GM10266 (cell line): ENCODE measurements at regions not wholly inside any gene's neighbourhood (a gene's known extent, or its start where the extent isn't known, plus 50 kb on each side); places are given as distances from the start of the nearest gene placed in this dataset.
"Not testable (repeated sequence)": the region's sequence is repeated elsewhere in the genome, so short reads cannot be mapped to it uniquely, and the experiment has no call there.

Experiments used
- DNase-seq: peaks from one replicate; pipeline ENCODE4 v3.0.0; 2012; ENCODE audit errors: extremely low spot score
- CTCF ChIP-seq: IDR thresholded peaks from 2 replicates; pipeline ENCODE4 v1.5.1; 2012; ENCODE audit warnings: mild to moderate bottlenecking, low read depth; ENCODE audit not compliant: control insufficient read depth, insufficient read depth; ENCODE audit errors: missing control alignments

GRCh38 chr3:127045435-127046045, 62.6 kb downstream of the PLXNA1 start:
- DNase-seq, result no peak
- no peak for TF ChIP-seq CTCF

- not testable (repeated sequence) for DNase-seq
These were observed 63.8 kb downstream of the PLXNA1 start for GRCh38 chr3:127046690-127047089.

- no peak for TF ChIP-seq CTCF
These were observed 66.5 kb downstream of the PLXNA1 start for GRCh38 chr3:127049393-127049792.

GRCh38 chr3:127050733-127051132, 67.8 kb downstream of the PLXNA1 start:
- no peak for TF ChIP-seq CTCF
- DNase-seq, result no peak

More at GRCh38 chr3:127049393-127049792, 66.5 kb downstream of the PLXNA1 start:
- no peak for DNase-seq

GRCh38 chr3:127052121-127052561, 69.2 kb downstream of the PLXNA1 start:
- no peak for TF ChIP-seq CTCF
- DNase-seq, result no peak

GRCh38 chr3:127053026-127053425, 70.1 kb downstream of the PLXNA1 start:
- DNase-seq, result no peak
- TF ChIP-seq CTCF, result no peak

- TF ChIP-seq CTCF, result no peak
- no peak for DNase-seq
These were observed 70.5 kb downstream of the PLXNA1 start for GRCh38 chr3:127053450-127053849.

GRCh38 chr3:127053979-127054378, 71.1 kb downstream of the PLXNA1 start:
- TF ChIP-seq CTCF, result no peak
- no peak for DNase-seq
